H1 (cell line): ENCODE measurements at regions not wholly inside any gene's neighbourhood (a gene's known extent, or its start where the extent isn't known, plus 50 kb on each side); places are given as distances from the start of the nearest gene placed in this dataset.

ENCODE experiments used
- CTCF ChIA-PET: fragments of 300-600 bp; sonication (Branson Sonifier 250); formaldehyde crosslinking; loops from one replicate; lab custom pipeline; 2021; ENCODE audit not compliant: partially characterized antibody; lab: Charles Lee
- POLR2A ChIA-PET: fragments of 300-600 bp; sonication (Branson Sonifier 250); formaldehyde crosslinking; loops from one replicate; lab custom pipeline; 2021; ENCODE audit warnings: inconsistent platforms; ENCODE audit not compliant: partially characterized antibody; lab: Charles Lee
- DNase-seq, 2 experiments: peaks; one replicate each; pipeline versions ENCODE4 v3.0.0 to v3.0.0-alpha.2; 2010 to 2022; ENCODE audit warnings: low spot score in 2 of 2, low read depth in 1 of 2, mixed read lengths in 1 of 2
- FAIRE-seq: peaks from 2 replicates; lab custom pipeline; 2011; peaks lifted over from hg19 to GRCh38; lab: Jason Lieb, UNC
- H2AFZ ChIP-seq: 2 replicates; pipeline ENCODE4 v1.8.1; 2012; ENCODE audit warnings: low read length, inconsistent platforms
- H2AK5ac ChIP-seq: 2 replicates; pipeline ENCODE4 v1.6.1; 2013; ENCODE audit warnings: low read depth, low read length
- H2BK120ac ChIP-seq: replicated peaks from 2 replicates; pipeline ENCODE3; 2013; ENCODE audit warnings: low read depth, low read length, inconsistent platforms
- H2BK12ac ChIP-seq: 2 replicates; pipeline ENCODE4 v1.6.1; 2013; ENCODE audit warnings: low read depth, low read length
- H2BK15ac ChIP-seq: 2 replicates; pipeline ENCODE4 v1.6.1; 2013; ENCODE audit warnings: low read length
- H2BK20ac ChIP-seq: 2 replicates; pipeline ENCODE4 v1.6.1; 2013; ENCODE audit warnings: low read length
- H2BK5ac ChIP-seq: 2 replicates; pipeline ENCODE4 v1.6.1; 2013; ENCODE audit warnings: low read depth, low read length
- H3K14ac ChIP-seq: 2 replicates; pipeline ENCODE4 v1.6.1; 2013; ENCODE audit warnings: inconsistent platforms; ENCODE audit not compliant: insufficient read length
- H3K18ac ChIP-seq: 2 replicates; pipeline ENCODE4 v1.6.1; 2013; ENCODE audit warnings: low read length; ENCODE audit errors: extremely low read depth
- H3K23ac ChIP-seq: 2 replicates; pipeline ENCODE4 v1.6.1; 2013; ENCODE audit warnings: inconsistent platforms; ENCODE audit not compliant: insufficient read length
- H3K23me2 ChIP-seq: 2 replicates; pipeline ENCODE4 v1.6.1; 2013; ENCODE audit warnings: low read depth, low read length
- H3K27ac ChIP-seq: 2 replicates; pipeline ENCODE4 v1.6.1; 2011; ENCODE audit warnings: low read depth, low read length, inconsistent platforms
- H3K27me3 ChIP-seq, 4 experiments: replicated peaks in 1 of 4; 1 replicate in 1 of 4; 2 replicates in 3 of 4; pipeline versions ENCODE4 v1.6.1 to v1.8.1; 2011 to 2013; ENCODE audit warnings: low read length in 3 of 4, mild to moderate bottlenecking in 3 of 4, inconsistent platforms in 2 of 4, mixed read lengths in 2 of 4, moderate library complexity in 1 of 4; ENCODE audit not compliant: control insufficient read depth in 3 of 4, insufficient read depth in 3 of 4; ENCODE audit errors: extremely low read depth in 1 of 4
- H3K36me3 ChIP-seq, 4 experiments: 2 replicates each; pipeline versions ENCODE4 v1.6.1 to v1.8.1; 2011 to 2013; ENCODE audit warnings: mild to moderate bottlenecking in 4 of 4, low read length in 3 of 4, moderate library complexity in 2 of 4, control low read depth in 1 of 4, inconsistent platforms in 1 of 4; ENCODE audit not compliant: insufficient read depth in 4 of 4, control insufficient read depth in 2 of 4
- H3K4ac ChIP-seq: replicated peaks from 2 replicates; pipeline ENCODE3; 2013; ENCODE audit warnings: low read length, low read depth, mixed read lengths, inconsistent platforms; ENCODE audit not compliant: insufficient read length
- H3K4me1 ChIP-seq, 4 experiments: replicated peaks in 1 of 4; 1 replicate in 1 of 4; 2 replicates in 3 of 4; pipeline versions ENCODE4 v1.6.1 to v1.8.1; 2011 to 2013; ENCODE audit warnings: low read length in 3 of 4, inconsistent platforms in 2 of 4, mixed read lengths in 1 of 4; ENCODE audit not compliant: insufficient read depth in 4 of 4, control insufficient read depth in 3 of 4
- H3K4me2 ChIP-seq, 2 experiments: 2 replicates each; pipeline versions ENCODE4 v1.6.1 to v1.8.1; 2011 to 2013; ENCODE audit warnings: low read depth in 2 of 2, low read length in 2 of 2, control low read depth in 1 of 2, inconsistent platforms in 1 of 2, mild to moderate bottlenecking in 1 of 2; ENCODE audit not compliant: insufficient read depth in 1 of 2
- H3K4me3 ChIP-seq, 4 experiments: fragments of 200-600, 300-600 bp in 1 of 4; sonication (generic), shearing (Covaris generic), sonication (Bioruptor Twin) in 1 of 4; 2 replicates each; pipeline versions ENCODE4 v1.5.1 to v1.8.1; 2011 to 2016; ENCODE audit warnings: low read length in 4 of 4, low read depth in 3 of 4, control low read depth in 2 of 4, inconsistent platforms in 2 of 4, mild to moderate bottlenecking in 2 of 4, mixed read lengths in 1 of 4, moderate library complexity in 1 of 4; ENCODE audit not compliant: insufficient read depth in 2 of 4; ENCODE audit errors: extremely low read depth in 1 of 4
- H3K56ac ChIP-seq: replicated peaks from 2 replicates; pipeline ENCODE3; 2013; ENCODE audit warnings: low read depth, mild to moderate bottlenecking, mixed read lengths, low read length, inconsistent platforms; ENCODE audit not compliant: insufficient read length
- H3K79me1 ChIP-seq: 2 replicates; pipeline ENCODE4 v1.6.1; 2013; ENCODE audit warnings: low read depth, low read length, control low read depth
- H3K79me2 ChIP-seq, 2 experiments: 2 replicates each; pipeline versions ENCODE4 v1.6.1 to v1.8.1; 2012 to 2013; ENCODE audit warnings: low read length in 2 of 2, mild to moderate bottlenecking in 2 of 2, inconsistent platforms in 1 of 2; ENCODE audit not compliant: insufficient read depth in 2 of 2, control insufficient read depth in 1 of 2
- H3K9ac ChIP-seq, 4 experiments: replicated peaks in 1 of 4; 1 replicate in 1 of 4; 2 replicates in 3 of 4; pipeline versions ENCODE4 v1.6.1 to v1.8.1; 2011 to 2013; ENCODE audit warnings: low read depth in 3 of 4, low read length in 3 of 4, control low read depth in 2 of 4, mild to moderate bottlenecking in 2 of 4, moderate library complexity in 2 of 4, inconsistent platforms in 1 of 4; ENCODE audit errors: extremely low read depth in 1 of 4
- H3K9me3 ChIP-seq, 2 experiments: 2 replicates each; pipeline versions ENCODE4 v1.6.1 to v1.8.1; 2012 to 2013; ENCODE audit warnings: mild to moderate bottlenecking in 2 of 2, moderate library complexity in 2 of 2, control low read depth in 1 of 2, inconsistent platforms in 1 of 2, low read depth in 1 of 2, low read length in 1 of 2, mixed read lengths in 1 of 2; ENCODE audit not compliant: insufficient read depth in 2 of 2
- H4K20me1 ChIP-seq, 2 experiments: replicated peaks in 1 of 2; 2 replicates each; pipeline versions ENCODE3 to v1.8.1; 2011 to 2013; ENCODE audit warnings: inconsistent platforms in 2 of 2, low read length in 2 of 2, mild to moderate bottlenecking in 1 of 2; ENCODE audit not compliant: insufficient read depth in 2 of 2, control insufficient read depth in 1 of 2
- H4K5ac ChIP-seq: 2 replicates; pipeline ENCODE4 v1.6.1; 2013; ENCODE audit warnings: low read length, low read depth, mixed read lengths, inconsistent platforms; ENCODE audit not compliant: insufficient read length
- H4K8ac ChIP-seq: 2 replicates; pipeline ENCODE4 v1.8.0; 2013; ENCODE audit warnings: mild to moderate bottlenecking, moderate library complexity, low read length, inconsistent platforms; ENCODE audit not compliant: insufficient read depth; ENCODE audit errors: extremely low read depth
- H4K91ac ChIP-seq: replicated peaks from 2 replicates; pipeline ENCODE3; 2013; ENCODE audit warnings: low read length, mixed read lengths, inconsistent platforms; ENCODE audit not compliant: insufficient read length
- CEBPB ChIP-seq: IDR thresholded peaks from 2 replicates; pipeline ENCODE4 v1.6.1; 2012; ENCODE audit warnings: low read depth, low read length
- GTF2F1 ChIP-seq: IDR thresholded peaks from 2 replicates; pipeline ENCODE4 v1.6.1; 2012; ENCODE audit warnings: low read depth, low read length, improper control_type of control experiment, borderline replicate concordance
- JUN ChIP-seq: IDR thresholded peaks from 2 replicates; pipeline ENCODE4 v1.6.1; 2011; ENCODE audit warnings: low read depth, mild to moderate bottlenecking, improper control_type of control experiment, low read length
- KDM4A ChIP-seq: IDR thresholded peaks from one replicate; pipeline ENCODE4 v1.7.1; 2012; ENCODE audit warnings: low read depth, mild to moderate bottlenecking, moderate library complexity, low read length, inconsistent platforms; ENCODE audit not compliant: severe bottlenecking
- PHF8 ChIP-seq: fragments of 200-600 bp; sonication (generic); conservative IDR thresholded peaks from 2 replicates; pipeline ENCODE4 v1.7.1; 2012; ENCODE audit warnings: low read depth, mild to moderate bottlenecking, inconsistent platforms, low read length, moderate library complexity
- RNF2 ChIP-seq: fragments of 200-900, 300-1000 bp; sonication (generic); IDR thresholded peaks from 2 replicates; pipeline ENCODE4 v1.7.1; 2016; ENCODE audit warnings: borderline replicate concordance, low read depth, mild to moderate bottlenecking, antibody characterized with exemption, low read length; ENCODE audit not compliant: poor library complexity, severe bottlenecking; ENCODE audit errors: missing control alignments
- SAP30 ChIP-seq: fragments of 300-600 bp; sonication (generic); IDR thresholded peaks from 2 replicates; pipeline ENCODE4 v1.7.1; 2012; ENCODE audit warnings: low read length, moderate library complexity, mild to moderate bottlenecking, inconsistent platforms; ENCODE audit not compliant: insufficient read depth, insufficient replicate concordance
- SRF ChIP-seq: IDR thresholded peaks from 2 replicates; pipeline ENCODE4 v1.6.1; 2011; ENCODE audit warnings: mild to moderate bottlenecking, low read depth, low read length, moderate library complexity
- TAF7 ChIP-seq: optimal IDR thresholded peaks from 2 replicates; pipeline ENCODE3; 2011; ENCODE audit warnings: low read depth, mild to moderate bottlenecking, inconsistent platforms, low read length, moderate library complexity, borderline replicate concordance
- TEAD4 ChIP-seq: IDR thresholded peaks from 2 replicates; pipeline ENCODE4 v1.6.1; 2012; ENCODE audit warnings: low read depth, low read length, inconsistent platforms, mixed read lengths
- YY1 ChIP-seq: IDR thresholded peaks from 2 replicates; pipeline ENCODE4 v1.6.1; 2011; ENCODE audit warnings: low read depth, mild to moderate bottlenecking, low read length
- WGBS, 2 experiments: shearing (Covaris generic) in 1 of 2; methylation state at CpG; one replicate each; pipeline versions ENCODE4 v1.1.6 to v1.1.7; 2013 to 2015; ENCODE audit warnings: low lambda C conversion rate in 2 of 2, mixed read lengths in 2 of 2, inconsistent platforms in 1 of 2, low coverage in 1 of 2, missing lambda C conversion rate in 1 of 2; ENCODE audit not compliant: insufficient replicate concordance in 2 of 2, insufficient coverage in 1 of 2, insufficient read length in 1 of 2; ENCODE audit errors: extremely low coverage in 1 of 2, missing lambda C conversion rate in 1 of 2; 5-methylcytosine and 5-hydroxymethylcytosine counted together
- TF ChIP-seq, protein P1 (sequence below): IDR thresholded peaks from 2 replicates; pipeline ENCODE4 v1.6.1; 2012; ENCODE audit warnings: inconsistent platforms

GRCh38 chr6:21968411-21968810, 328.4 kb downstream of the PRL start (continued):
- no peak for TF ChIP-seq CEBPB

GRCh38 chr6:21969192-21969591, 327.6 kb downstream of the PRL start:
- Histone ChIP-seq H3K56ac (no peak overlapping the region), H3K14ac (no peak overlapping the region), H3K79me2 (peaks cover 0 to 35% of the 10 kb centered on the region in 2 experiments; a peak in 2 of 4 replicates), H3K27ac (no peak overlapping the region), H4K5ac (no peak overlapping the region), H3K4ac (no peak overlapping the region), H2AFZ (no peak overlapping the region), H4K20me1 (no peaks in the 10 kb centered on the region), H3K9ac (no peak overlapping the region), H2BK15ac (no peak overlapping the region), H3K79me1 (no peaks in the 10 kb centered on the region; the same call in 1 of the 2 replicates), H4K8ac (no peak overlapping the region), H3K23ac (no peak overlapping the region), H2BK120ac (no peak overlapping the region), H3K4me2 (no peak overlapping the region), H3K9me3 (no peaks in the 10 kb centered on the region), H2BK20ac (no peak overlapping the region), H3K18ac (no peak overlapping the region), H3K27me3 (no peaks in the 10 kb centered on the region), H2BK5ac (no peak overlapping the region), H2BK12ac (no peak overlapping the region), H2AK5ac (no peak overlapping the region), H3K23me2 (no peaks in the 10 kb centered on the region), H3K4me1 (peaks cover 0 to 8% (median 4%) of the 10 kb centered on the region in 4 experiments; a peak in 5 of 7 replicates), H3K4me3 (no peak overlapping the region), H4K91ac (no peak overlapping the region), H3K36me3 (no peaks in the 10 kb centered on the region; a peak in 2 of 8 replicates)
- no peak for DNase-seq
- FAIRE-seq: no peak
- CTCF ChIA-PET: no interaction called here
- WGBS, 2 experiments: 93% methylated on average over 4 of the region's 4 CpGs; no CpG with 5 or more reads in 1 of the 2 experiments
- POLR2A ChIA-PET: no interaction called here
- TF ChIP-seq GTF2F1 (no peak), SRF (no peak), RNF2 (no peak), PHF8 (no peak), JUN (no peak), SAP30 (no peak), YY1 (no peak), TEAD4 (no peak), KDM4A (no peak), TAF7 (no peak)
- TF ChIP-seq, protein P1, sequence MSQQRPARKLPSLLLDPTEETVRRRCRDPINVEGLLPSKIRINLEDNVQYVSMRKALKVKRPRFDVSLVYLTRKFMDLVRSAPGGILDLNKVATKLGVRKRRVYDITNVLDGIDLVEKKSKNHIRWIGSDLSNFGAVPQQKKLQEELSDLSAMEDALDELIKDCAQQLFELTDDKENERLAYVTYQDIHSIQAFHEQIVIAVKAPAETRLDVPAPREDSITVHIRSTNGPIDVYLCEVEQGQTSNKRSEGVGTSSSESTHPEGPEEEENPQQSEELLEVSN: no peak
